ENCODE measurements at regions not wholly inside any gene's neighbourhood (a gene's known extent, or its start where the extent isn't known, plus 50 kb on each side); places are given as distances from the start of the nearest gene placed in this dataset.

GRCh38 chr1:232209357-232209756, 420.6 kb downstream of the SIPA1L2 start:
- no peak for TF ChIP-seq CTCF (IDR thresholded peaks at IDR 0.05)
- TF ChIP-seq HMGXB4 (CRISPR knock-in tag; IDR thresholded peaks at IDR 0.05) = no peak
- no peak for TF ChIP-seq NFE2L1 (CRISPR knock-in tag; IDR thresholded peaks at IDR 0.05)
- TF ChIP-seq ELF4 (CRISPR knock-in tag; IDR thresholded peaks at IDR 0.05; ENCODE audit: low read depth) = no peak
- TF ChIP-seq ZNF121 (CRISPR knock-in tag; IDR thresholded peaks at IDR 0.05) = no peak
- no peak for TF ChIP-seq MAX (CRISPR knock-in tag; IDR thresholded peaks at IDR 0.05)
- no peak for TF ChIP-seq ZNF281 (CRISPR knock-in tag; IDR thresholded peaks at IDR 0.05)
- TF ChIP-seq ATF3 (CRISPR knock-in tag; conservative IDR thresholded peaks at IDR 0.05) = no peak
- TF ChIP-seq GTF2I (CRISPR knock-in tag; conservative IDR thresholded peaks at IDR 0.05) = no peak
- no peak for TF ChIP-seq NR3C1 (CRISPR knock-in tag; conservative IDR thresholded peaks at IDR 0.05; ENCODE audit: low read depth)
- no peak for TF ChIP-seq FOXP4 (CRISPR knock-in tag; IDR thresholded peaks at IDR 0.05)
- TF ChIP-seq CREM (CRISPR knock-in tag; IDR thresholded peaks at IDR 0.05) = no peak
